Smooth muscle cell (in vitro differentiated cells): ENCODE measurements at regions not wholly inside any gene's neighbourhood (a gene's known extent, or its start where the extent isn't known, plus 50 kb on each side); places are given as distances from the start of the nearest gene placed in this dataset.

ENCODE experiments used
- DNase-seq: peaks from one replicate; lab custom pipeline; 2025; ENCODE audit not compliant: unreplicated experiment; lab: John Stamatoyannopoulos, UW
- H2AFZ ChIP-seq: fragments of 200-600 bp; sonication (generic); 2 replicates; pipeline ENCODE4 v1.6.0; 2016; ENCODE audit warnings: antibody characterized with exemption, low read depth, mild to moderate bottlenecking
- H3F3A ChIP-seq: fragments of 200-600 bp; sonication (generic); 2 replicates; pipeline ENCODE4 v1.6.0; 2017; ENCODE audit warnings: antibody characterized with exemption, low read depth
- H3K27ac ChIP-seq: fragments of 200-600 bp; sonication (generic); 2 replicates; pipeline ENCODE4 v1.5.1; 2016; ENCODE audit warnings: low read depth, mild to moderate bottlenecking
- H3K27me3 ChIP-seq: fragments of 200-600 bp; sonication (generic); 2 replicates; pipeline ENCODE4 v1.6.1; 2016; ENCODE audit warnings: low read depth, mild to moderate bottlenecking
- H3K36me3 ChIP-seq: fragments of 200-600 bp; sonication (generic); 2 replicates; pipeline ENCODE4 v1.5.1; 2016; ENCODE audit warnings: low read depth
- H3K4me1 ChIP-seq: fragments of 200-600 bp; sonication (generic); 2 replicates; pipeline ENCODE4 v1.5.1; 2016; ENCODE audit warnings: low read depth
- H3K4me2 ChIP-seq: fragments of 200-600 bp; sonication (generic); 2 replicates; pipeline ENCODE4 v1.6.0; 2016; ENCODE audit warnings: mild to moderate bottlenecking
- H3K4me3 ChIP-seq: fragments of 200-600 bp; sonication (generic); 2 replicates; pipeline ENCODE4 v1.5.1; 2016; ENCODE audit warnings: mild to moderate bottlenecking
- H3K79me2 ChIP-seq: fragments of 200-600 bp; sonication (generic); 2 replicates; pipeline ENCODE4 v1.6.0; 2016; ENCODE audit warnings: low read depth, mild to moderate bottlenecking
- H3K9ac ChIP-seq: fragments of 200-600 bp; sonication (generic); 2 replicates; pipeline ENCODE4 v1.6.0; 2016; ENCODE audit warnings: low read depth
- H3K9me3 ChIP-seq: fragments of 200-600 bp; sonication (generic); replicated peaks from 2 replicates; pipeline ENCODE4 v1.5.1; 2016; ENCODE audit warnings: low read depth
- H4K20me1 ChIP-seq: fragments of 200-600 bp; sonication (generic); 2 replicates; pipeline ENCODE4 v1.6.0; 2016; ENCODE audit warnings: low read depth
- WGBS: methylation state at CpG from one replicate; pipeline ENCODE4 v1.1.7; 2016; ENCODE audit warnings: low lambda C conversion rate; 5-methylcytosine and 5-hydroxymethylcytosine counted together
- TF ChIP-seq, protein P1 (sequence below): fragments of 200-600 bp; sonication (generic); IDR thresholded peaks from 2 replicates; pipeline ENCODE4 v1.5.1; 2017; ENCODE audit warnings: borderline replicate concordance, mild to moderate bottlenecking, antibody characterized with exemption; ENCODE audit not compliant: insufficient read depth, poor library complexity, severe bottlenecking

DNA sequence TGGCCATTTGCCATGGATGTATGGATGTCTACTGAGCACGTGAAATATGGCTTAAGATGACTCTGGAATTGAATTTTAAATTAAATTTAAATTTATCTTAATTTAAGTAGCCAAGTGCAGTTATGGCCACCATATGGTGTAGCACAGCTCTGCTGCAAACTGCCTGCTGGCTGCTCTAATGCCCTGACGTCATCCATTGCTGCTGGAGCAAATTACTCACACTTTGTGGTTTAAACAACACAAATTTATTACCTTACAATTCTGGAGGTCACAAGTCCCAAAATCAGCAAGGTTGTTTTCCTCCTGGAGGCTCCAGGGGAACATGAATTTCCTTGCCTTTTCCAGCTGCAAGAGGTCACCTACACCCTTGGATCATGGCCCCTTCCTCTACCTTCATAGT is 679.3 kb upstream of the EEF2KMT start:
- H3K9me3 ChIP-seq, result no peaks in the 10 kb centered on the region
- TF ChIP-seq, protein P1, sequence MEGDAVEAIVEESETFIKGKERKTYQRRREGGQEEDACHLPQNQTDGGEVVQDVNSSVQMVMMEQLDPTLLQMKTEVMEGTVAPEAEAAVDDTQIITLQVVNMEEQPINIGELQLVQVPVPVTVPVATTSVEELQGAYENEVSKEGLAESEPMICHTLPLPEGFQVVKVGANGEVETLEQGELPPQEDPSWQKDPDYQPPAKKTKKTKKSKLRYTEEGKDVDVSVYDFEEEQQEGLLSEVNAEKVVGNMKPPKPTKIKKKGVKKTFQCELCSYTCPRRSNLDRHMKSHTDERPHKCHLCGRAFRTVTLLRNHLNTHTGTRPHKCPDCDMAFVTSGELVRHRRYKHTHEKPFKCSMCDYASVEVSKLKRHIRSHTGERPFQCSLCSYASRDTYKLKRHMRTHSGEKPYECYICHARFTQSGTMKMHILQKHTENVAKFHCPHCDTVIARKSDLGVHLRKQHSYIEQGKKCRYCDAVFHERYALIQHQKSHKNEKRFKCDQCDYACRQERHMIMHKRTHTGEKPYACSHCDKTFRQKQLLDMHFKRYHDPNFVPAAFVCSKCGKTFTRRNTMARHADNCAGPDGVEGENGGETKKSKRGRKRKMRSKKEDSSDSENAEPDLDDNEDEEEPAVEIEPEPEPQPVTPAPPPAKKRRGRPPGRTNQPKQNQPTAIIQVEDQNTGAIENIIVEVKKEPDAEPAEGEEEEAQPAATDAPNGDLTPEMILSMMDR, result no peak
- H3K4me1 ChIP-seq, result no peaks in the 10 kb centered on the region
- no peaks in the 10 kb centered on the region for H3K79me2 ChIP-seq
- H3K27ac ChIP-seq, result no peak overlapping the region
- DNase-seq, result no peak
- no peak overlapping the region for H3K9ac ChIP-seq
- H3K27me3 ChIP-seq, result no peaks in the 10 kb centered on the region
- H4K20me1 ChIP-seq, result no peaks in the 10 kb centered on the region
- H3F3A ChIP-seq, result no peaks in the 10 kb centered on the region
- WGBS, result 27% methylated on average over 2 of the region's 2 CpGs
- H2AFZ ChIP-seq, result no peak overlapping the region
- H3K36me3 ChIP-seq, result no peaks in the 10 kb centered on the region
- no peak overlapping the region for H3K4me2 ChIP-seq
- H3K4me3 ChIP-seq, result no peak overlapping the region

DNA sequence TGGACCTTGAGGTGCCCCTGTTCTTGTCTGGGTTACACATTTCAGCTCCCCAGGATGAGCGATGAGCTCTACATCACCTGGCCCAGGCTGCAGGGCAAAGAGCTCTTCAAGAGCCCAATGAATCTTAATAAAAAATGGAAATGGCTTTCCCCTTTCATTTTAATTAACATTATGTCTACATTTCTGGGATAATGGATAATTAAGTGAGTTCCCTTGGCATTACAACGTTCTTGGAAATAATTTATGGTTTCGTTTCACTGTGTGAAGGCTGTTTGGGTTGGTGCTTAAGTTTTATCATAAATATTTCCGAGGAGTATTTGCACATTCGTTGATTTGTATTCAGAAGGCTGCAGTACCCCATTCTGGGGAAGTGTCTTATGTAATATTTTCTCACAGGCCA is 678.3 kb upstream of the EEF2KMT start:
- TF ChIP-seq, protein P1, result no peak
- Histone ChIP-seq H3K9ac (no peak overlapping the region), H3K9me3 (no peaks in the 10 kb centered on the region), H2AFZ (no peak overlapping the region), H3K4me2 (no peak overlapping the region), H3K27ac (no peak overlapping the region), H4K20me1 (no peaks in the 10 kb centered on the region), H3K4me1 (no peaks in the 10 kb centered on the region), H3K27me3 (no peaks in the 10 kb centered on the region), H3K36me3 (no peaks in the 10 kb centered on the region), H3F3A (no peaks in the 10 kb centered on the region), H3K79me2 (no peaks in the 10 kb centered on the region), H3K4me3 (no peak overlapping the region)
- 77% methylated on average over 5 of the region's 5 CpGs for WGBS
- DNase-seq, result no peak

DNA sequence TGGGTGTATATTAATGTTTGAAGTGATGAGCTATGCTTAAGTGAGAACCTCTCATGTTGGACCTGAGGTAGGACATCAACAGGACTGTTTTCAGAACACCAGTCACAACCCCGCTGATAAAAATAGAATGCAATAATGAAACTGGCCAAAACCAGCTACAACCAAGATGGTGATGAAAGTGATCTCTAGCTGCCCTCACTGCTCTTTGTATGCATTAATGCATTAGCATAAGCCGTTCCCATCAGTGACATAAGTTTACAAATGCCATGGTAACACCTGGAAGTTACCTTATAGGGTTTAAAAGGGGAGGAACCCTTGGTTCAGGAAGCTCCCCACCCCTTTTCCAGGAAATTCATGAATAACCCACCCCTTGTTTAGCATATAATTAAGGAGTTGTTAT is 672.5 kb upstream of the EEF2KMT start:
- Histone ChIP-seq H2AFZ (no peak overlapping the region), H3K79me2 (no peaks in the 10 kb centered on the region), H3F3A (no peaks in the 10 kb centered on the region), H3K9ac (no peak overlapping the region), H3K4me2 (no peak overlapping the region), H3K4me3 (no peak overlapping the region), H3K27me3 (no peaks in the 10 kb centered on the region), H3K36me3 (no peaks in the 10 kb centered on the region), H3K9me3 (no peaks in the 10 kb centered on the region), H3K27ac (no peak overlapping the region), H4K20me1 (no peaks in the 10 kb centered on the region), H3K4me1 (no peaks in the 10 kb centered on the region)
- TF ChIP-seq, protein P1, result no peak
- WGBS, result 96% methylated on average over 2 of the region's 2 CpGs
- no peak for DNase-seq

DNA sequence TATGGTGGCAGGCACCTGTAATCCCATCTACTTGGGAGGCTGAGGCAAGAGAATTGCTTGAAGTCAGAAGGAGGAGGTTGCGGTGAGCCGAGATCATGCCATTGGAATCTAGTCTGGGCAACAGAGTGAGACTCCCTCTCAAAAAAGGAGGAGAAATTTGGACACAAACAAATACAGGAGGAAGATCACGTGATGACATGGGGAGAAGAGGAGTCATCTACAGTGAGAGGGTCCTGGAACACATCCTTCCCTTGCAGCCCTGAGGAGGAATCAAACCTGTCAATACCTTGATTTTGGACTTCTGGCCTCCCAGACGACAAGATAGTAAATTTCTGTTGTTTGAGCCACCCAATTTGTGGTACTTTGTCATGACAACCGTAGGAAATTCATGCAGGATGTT is 671.9 kb upstream of the EEF2KMT start:
- DNase-seq, result no peak
- H3K27me3 ChIP-seq, result no peaks in the 10 kb centered on the region

More for the DNA sequence above, 671.9 kb upstream of the EEF2KMT start:
- WGBS, result 84% methylated on average over 5 of the region's 5 CpGs
- Histone ChIP-seq H3K79me2 (no peaks in the 10 kb centered on the region), H3K4me2 (no peak overlapping the region), H3K4me1 (no peaks in the 10 kb centered on the region), H3K27ac (no peak overlapping the region), H2AFZ (no peak overlapping the region), H4K20me1 (no peaks in the 10 kb centered on the region), H3K9me3 (no peaks in the 10 kb centered on the region), H3K4me3 (no peak overlapping the region), H3K36me3 (no peaks in the 10 kb centered on the region), H3F3A (no peaks in the 10 kb centered on the region), H3K9ac (no peak overlapping the region)
- TF ChIP-seq, protein P1, result no peak
